GM10266 (cell line): ENCODE measurements at regions not wholly inside any gene's neighbourhood (a gene's known extent, or its start where the extent isn't known, plus 50 kb on each side); places are given as distances from the start of the nearest gene placed in this dataset.
A peak's percentile ranks its signal among the peaks of the same experiment; 100 is the strongest.

ENCODE experiments used
- DNase-seq: peaks from one replicate; pipeline ENCODE4 v3.0.0; 2012; ENCODE audit errors: extremely low spot score
- CTCF ChIP-seq: IDR thresholded peaks from 2 replicates; pipeline ENCODE4 v1.5.1; 2012; ENCODE audit warnings: mild to moderate bottlenecking, low read depth; ENCODE audit not compliant: control insufficient read depth, insufficient read depth; ENCODE audit errors: missing control alignments

- peak; percentile 5 for TF ChIP-seq CTCF
- no peak for DNase-seq
Observed at GRCh38 chr2:136253288-136254004, 135.5 kb upstream of the CXCR4 start.

DNA sequence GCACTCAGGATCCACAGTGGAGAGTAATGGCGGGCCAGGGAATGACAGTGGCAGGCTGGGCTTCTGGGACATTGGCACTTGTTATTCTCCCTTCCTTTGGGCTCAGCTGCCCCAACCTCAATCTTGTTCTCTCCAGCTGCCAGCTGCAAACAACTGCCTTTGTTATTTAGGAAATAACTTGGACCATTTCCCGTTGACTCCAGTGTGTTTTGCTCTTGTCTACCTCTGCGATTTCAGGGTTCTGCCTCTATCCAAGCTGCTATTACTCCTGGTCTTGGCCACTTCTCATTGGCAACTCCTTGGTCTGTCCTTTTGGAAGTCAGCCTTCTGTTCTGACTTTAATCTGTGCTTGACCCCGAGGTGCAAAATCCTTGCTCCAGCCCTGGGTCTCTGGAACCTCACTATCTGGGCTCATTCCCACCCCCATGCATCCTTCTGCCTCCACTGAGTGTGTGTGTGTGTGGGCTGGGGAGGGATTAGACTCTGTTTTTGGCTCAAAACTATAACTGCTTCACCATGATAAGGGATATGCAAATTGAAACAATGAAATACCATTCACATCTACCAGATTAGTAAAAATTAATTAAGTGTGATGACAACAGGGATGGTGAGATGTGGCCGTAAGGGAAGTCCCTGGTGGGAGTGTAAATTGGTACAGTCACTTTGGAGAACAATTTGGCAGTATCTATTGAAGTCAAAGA is 134.1 kb upstream of the CXCR4 start:
- TF ChIP-seq CTCF = no peak
- DNase-seq = no peak

DNA sequence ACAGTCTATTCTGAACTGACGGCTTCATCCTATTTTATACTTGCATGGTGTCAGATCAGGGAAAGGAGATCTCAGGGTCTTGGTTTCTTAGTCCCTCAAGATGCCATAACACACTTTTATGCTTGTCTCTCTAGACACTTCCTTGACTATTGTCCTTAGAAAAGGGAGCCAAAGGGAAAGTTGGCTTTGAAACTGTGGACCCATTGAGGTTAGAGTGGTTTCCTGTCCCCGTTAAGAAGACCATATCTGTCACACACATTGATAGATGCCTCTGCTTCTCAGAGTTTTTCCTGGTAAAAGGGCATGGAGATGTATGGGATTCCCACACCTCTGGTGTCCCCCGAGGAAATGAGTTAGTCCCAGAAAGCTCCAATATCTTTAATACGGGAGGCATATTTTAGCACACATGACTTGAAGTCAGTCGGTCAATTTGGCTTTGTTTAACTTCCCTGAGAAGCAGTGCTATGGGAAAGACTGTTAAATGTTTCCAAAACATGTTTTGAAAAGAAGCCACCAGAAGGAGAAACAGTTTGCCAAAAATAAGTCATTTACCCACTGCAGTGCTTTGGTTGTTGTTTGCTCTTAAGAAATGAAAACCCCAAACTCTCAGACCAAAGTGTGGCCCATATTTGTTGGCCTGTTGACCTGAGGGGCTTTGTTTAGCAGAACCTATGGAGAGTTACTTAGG is 133.4 kb upstream of the CXCR4 start:
- no peak for TF ChIP-seq CTCF
- DNase-seq = no peak

DNA sequence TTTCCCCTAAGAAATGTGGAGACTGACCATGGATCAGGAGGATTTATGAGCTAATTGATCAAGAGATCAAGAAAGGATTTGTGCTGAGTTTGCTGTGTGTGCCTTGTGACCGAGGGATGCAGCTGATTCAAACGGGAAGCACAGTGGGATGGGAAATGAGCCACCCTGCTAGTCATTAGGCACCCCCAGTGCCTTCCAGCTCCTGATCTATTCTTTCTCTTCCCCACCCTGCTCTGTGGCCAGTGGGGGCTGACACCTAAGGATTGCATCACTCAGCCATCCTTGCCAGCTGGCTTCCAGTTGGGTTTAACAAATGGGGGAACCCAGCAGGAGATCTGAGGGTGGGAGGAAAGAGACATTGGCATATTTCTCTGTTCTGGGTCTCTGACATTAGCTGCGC is 132.2 kb upstream of the CXCR4 start:
- DNase-seq = no peak
- no peak for TF ChIP-seq CTCF

DNA sequence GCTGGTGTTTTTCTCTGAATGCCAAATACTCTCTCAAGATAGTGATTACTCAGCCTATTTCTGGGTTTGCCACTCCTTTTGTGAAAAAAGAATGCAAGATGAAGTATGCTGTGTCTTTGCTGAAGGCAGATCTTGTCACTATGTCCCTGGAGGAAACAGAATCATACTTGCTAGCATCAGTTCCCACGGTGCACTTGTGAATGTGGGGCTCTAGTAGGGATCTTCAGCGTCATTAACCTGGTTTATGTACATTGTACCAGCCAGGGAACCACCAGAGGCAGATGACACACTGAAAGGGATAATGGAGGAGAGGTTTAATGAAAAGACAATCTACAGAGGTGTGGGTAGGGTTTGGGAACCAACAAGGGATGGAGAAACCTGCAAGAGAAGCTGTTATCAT is 131.0 kb upstream of the CXCR4 start:
- no peak for DNase-seq
- TF ChIP-seq CTCF = no peak

GRCh38 chr2:136248242-136248641 is 130.3 kb upstream of the CXCR4 start:
- DNase-seq = no peak
- no peak for TF ChIP-seq CTCF
